ENCODE measurements at regions not wholly inside any gene's neighbourhood (a gene's known extent, or its start where the extent isn't known, plus 50 kb on each side); places are given as distances from the start of the nearest gene placed in this dataset.

- POLR2A ChIA-PET, result no interaction called here
- Histone ChIP-seq H3K79me2 (ENCODE audit: control insufficient read depth, insufficient read depth, low read length) (no peaks in the 10 kb centered on the region), H3K36me3 (ENCODE audit: control insufficient read depth in 2 of 2, extremely low read depth in 1 of 2, insufficient read depth in 2 of 2, low read length in 2 of 2) (no peaks in the 10 kb centered on the region), H3K9ac (replicated peaks; ENCODE audit: extremely low read depth, insufficient read depth, low read length) (no peak overlapping the region), H3K9me1 (replicated peaks; ENCODE audit: control insufficient read depth, extremely low read depth, insufficient read depth, low read length) (no peaks in the 10 kb centered on the region), H2AFZ (ENCODE audit: low read depth, low read length) (no peak overlapping the region), H3K4me2 (ENCODE audit: insufficient read depth, low read length) (no peak overlapping the region), H3K27me3 (ENCODE audit: control insufficient read depth in 2 of 2, insufficient read depth in 2 of 2, low read length in 2 of 2) (no peaks in the 10 kb centered on the region), H3K27ac (ENCODE audit: insufficient read depth, low read depth, low read length) (no peak overlapping the region), H4K20me1 (replicated peaks; ENCODE audit: control insufficient read depth, extremely low read depth, insufficient read depth, low read length) (no peaks in the 10 kb centered on the region), H3K9me3 (replicated peaks; ENCODE audit: control insufficient read depth, insufficient read depth, low read length) (no peaks in the 10 kb centered on the region), H3K4me3 (replicated peaks in 1 of 3; ENCODE audit: insufficient read depth in 1 of 3, low read depth in 1 of 3, low read length in 3 of 3) (no peak overlapping the region), H3K4me1 (ENCODE audit: control insufficient read depth, extremely low read depth, insufficient read depth, low read length) (peaks cover 17% of the 10 kb centered on the region)
- dilution Hi-C loops (cut with MboI; ENCODE audit: extremely low pct_ligation_motif_present, low sequenced_read_pairs) (no loop called here), intact Hi-C loops (cut with micrococcal nuclease) (loop anchor here (1.0 kb wide), 1 partner anchor 25 kb away; no protein-coding TSS in a partner anchor)
- FAIRE-seq, result no peak
- CTCF ChIA-PET, result no interaction called here
- TF ChIP-seq GATA2 (IDR thresholded peaks at IDR 0.05; ENCODE audit: insufficient read depth, insufficient read length, low read depth, low read length), result no peak
- no peak for TF ChIP-seq EZH2 (IDR thresholded peaks at IDR 0.05; ENCODE audit: borderline replicate concordance, low read depth, low read length, severe bottlenecking)
- BruUV-seq (replicated peaks), result no TSS peak
- DNase-seq (ENCODE audit: low read depth, low spot score), result peak; percentile 24
These were observed 262.9 kb downstream of the C1D start for GRCh38 chr2:67799886-67800285.

GRCh38 chr2:67802291-67802690 is 260.5 kb downstream of the C1D start:
- intact Hi-C loops (cut with micrococcal nuclease), result no loop called here
- Histone ChIP-seq H3K4me3 (replicated peaks in 1 of 3; ENCODE audit: insufficient read depth in 1 of 3, low read depth in 1 of 3, low read length in 3 of 3) (no peak overlapping the region), H3K27me3 (ENCODE audit: control insufficient read depth in 2 of 2, insufficient read depth in 2 of 2, low read length in 2 of 2) (no peaks in the 10 kb centered on the region), H3K36me3 (ENCODE audit: control insufficient read depth in 2 of 2, extremely low read depth in 1 of 2, insufficient read depth in 2 of 2, low read length in 2 of 2) (no peaks in the 10 kb centered on the region), H4K20me1 (replicated peaks; ENCODE audit: control insufficient read depth, extremely low read depth, insufficient read depth, low read length) (no peaks in the 10 kb centered on the region), H3K79me2 (ENCODE audit: control insufficient read depth, insufficient read depth, low read length) (no peaks in the 10 kb centered on the region), H3K27ac (ENCODE audit: insufficient read depth, low read depth, low read length) (no peak overlapping the region), H3K4me2 (ENCODE audit: insufficient read depth, low read length) (no peak overlapping the region), H3K9me1 (replicated peaks; ENCODE audit: control insufficient read depth, extremely low read depth, insufficient read depth, low read length) (no peaks in the 10 kb centered on the region), H3K4me1 (ENCODE audit: control insufficient read depth, extremely low read depth, insufficient read depth, low read length) (peaks cover 17% of the 10 kb centered on the region), H3K9me3 (replicated peaks; ENCODE audit: control insufficient read depth, insufficient read depth, low read length) (no peaks in the 10 kb centered on the region), H2AFZ (ENCODE audit: low read depth, low read length) (no peak overlapping the region), H3K9ac (replicated peaks; ENCODE audit: extremely low read depth, insufficient read depth, low read length) (no peak overlapping the region)
- dilution Hi-C loops (cut with MboI; ENCODE audit: extremely low pct_ligation_motif_present, low sequenced_read_pairs), result no loop called here
- DNase-seq (ENCODE audit: low read depth, low spot score) (no peak), FAIRE-seq (no peak)
- ChIA-PET POLR2A (interaction anchor here (0.6 to 0.7 kb wide), 2 partner anchors 38 to 1334 kb away, joined by 4 to 9 read pairs; no protein-coding TSS in a partner anchor), CTCF (interaction anchor here (0.6 kb wide), 1 partner anchor 1015 kb away, joined by 3 read pairs; no protein-coding TSS in a partner anchor)
- no TSS peak for BruUV-seq (replicated peaks)
- TF ChIP-seq MYC (IDR thresholded peaks at IDR 0.05; ENCODE audit: low read depth, low read length) (no peak), FOS (IDR thresholded peaks at IDR 0.05; ENCODE audit: borderline replicate concordance, insufficient read depth, low read length) (no peak), POLR2A (IDR thresholded peaks at IDR 0.05; ENCODE audit: low read depth, low read length) (no peak), JUN (IDR thresholded peaks at IDR 0.05; ENCODE audit: borderline replicate concordance, insufficient read depth, insufficient read length, low read depth) (no peak), GATA2 (IDR thresholded peaks at IDR 0.05; ENCODE audit: insufficient read depth, insufficient read length, low read depth, low read length) (no peak), POLR2AphosphoS5 (IDR thresholded peaks at IDR 0.05; ENCODE audit: insufficient read depth, low read depth, low read length) (no peak), EZH2 (IDR thresholded peaks at IDR 0.05; ENCODE audit: borderline replicate concordance, low read depth, low read length, severe bottlenecking) (no peak), MAX (IDR thresholded peaks at IDR 0.05; ENCODE audit: insufficient read depth, insufficient read length) (no peak), CTCF (IDR thresholded peaks at IDR 0.05; ENCODE audit: extremely low read depth in 1 of 2, insufficient read depth in 1 of 2, low read depth in 1 of 2, low read length in 2 of 2) (no peak)
